ENCODE measurements at regions not wholly inside any gene's neighbourhood (a gene's known extent, or its start where the extent isn't known, plus 50 kb on each side); places are given as distances from the start of the nearest gene placed in this dataset.
A peak's percentile ranks its signal among the peaks of the same experiment; 100 is the strongest.

GRCh38 chr13:112202266-112202665, 135.3 kb downstream of the SOX1 start:
- no peak overlapping the region for H2BK5ac ChIP-seq (ENCODE audit: low read depth, low read length)
- H3K14ac ChIP-seq (ENCODE audit: insufficient read length), result no peak overlapping the region
- no peak overlapping the region for H2BK120ac ChIP-seq (replicated peaks; ENCODE audit: low read depth, low read length)
- no peak for FAIRE-seq
- no peaks in the 10 kb centered on the region for H3K79me1 ChIP-seq (ENCODE audit: low read depth, low read length)
- no peak overlapping the region for H3K4me3 ChIP-seq (ENCODE audit: extremely low read depth in 1 of 4, insufficient read depth in 2 of 4, low read depth in 3 of 4, low read length in 4 of 4)
- H3K23ac ChIP-seq (ENCODE audit: insufficient read length), result no peak overlapping the region
- no peak for DNase-seq (ENCODE audit: low read depth in 1 of 2, low spot score in 2 of 2)
- no peak overlapping the region for H3K4ac ChIP-seq (replicated peaks; ENCODE audit: insufficient read length, low read depth, low read length)
- peak overlapping the region; percentile 29; the same call in 1 of the 2 replicates for H4K8ac ChIP-seq (ENCODE audit: extremely low read depth, insufficient read depth, low read length)
- 0 out of 2 replicates have a peak overlapping the region, but pooled peaks have one; percentile 50 for H2BK12ac ChIP-seq (ENCODE audit: low read depth, low read length)
- H2AK5ac ChIP-seq (ENCODE audit: low read depth, low read length), result 0 out of 2 replicates have a peak overlapping the region, but pooled peaks have one; percentile 32
- WGBS, 2 experiments (ENCODE audit: extremely low coverage in 1 of 2, insufficient coverage in 1 of 2, insufficient read length in 1 of 2, insufficient replicate concordance in 2 of 2, low coverage in 1 of 2, low lambda C conversion rate in 2 of 2, missing lambda C conversion rate in 1 of 2), result 94% methylated on average over 19 of the region's 19 CpGs; no CpG with 5 or more reads in 1 of the 2 experiments
- H3K9ac ChIP-seq (replicated peaks in 1 of 4; ENCODE audit: extremely low read depth in 1 of 4, low read depth in 3 of 4, low read length in 3 of 4), result no peak overlapping the region
- H3K4me1 ChIP-seq (replicated peaks in 1 of 4; ENCODE audit: control insufficient read depth in 3 of 4, insufficient read depth in 4 of 4, low read length in 3 of 4), result peaks cover 2 to 16% (median 9%) of the 10 kb centered on the region in 4 experiments
- H3K9me3 ChIP-seq (ENCODE audit: insufficient read depth in 2 of 2, low read depth in 1 of 2, low read length in 1 of 2), result no peaks in the 10 kb centered on the region
- no peak overlapping the region for H3K4me2 ChIP-seq (ENCODE audit: insufficient read depth in 1 of 2, low read depth in 2 of 2, low read length in 2 of 2)
- no peak overlapping the region for H3K56ac ChIP-seq (replicated peaks; ENCODE audit: insufficient read length, low read depth, low read length)
- H2BK15ac ChIP-seq (ENCODE audit: low read length), result no peak overlapping the region
- no peaks in the 10 kb centered on the region for H3K36me3 ChIP-seq (ENCODE audit: control insufficient read depth in 2 of 4, insufficient read depth in 4 of 4, low read length in 3 of 4)
- H4K91ac ChIP-seq (replicated peaks; ENCODE audit: insufficient read length, low read length), result no peak overlapping the region
- H3K27ac ChIP-seq (ENCODE audit: low read depth, low read length), result no peak overlapping the region
- CTCF ChIA-PET (ENCODE audit: partially characterized antibody), result interaction anchor here (1.0 to 2.0 kb wide), 3 partner anchors 10 to 241 kb away, joined by 3 to 6 read pairs (median 4); no protein-coding TSS in a partner anchor
- no peak overlapping the region for H3K18ac ChIP-seq (ENCODE audit: extremely low read depth, low read length)
- no peak overlapping the region for H2AFZ ChIP-seq (ENCODE audit: low read length)
- H2BK20ac ChIP-seq (ENCODE audit: low read length), result no peak overlapping the region
- H4K5ac ChIP-seq (ENCODE audit: insufficient read length, low read depth, low read length), result no peak overlapping the region
- TF ChIP-seq JUN (IDR thresholded peaks at IDR 0.05; ENCODE audit: low read depth, low read length), result no peak
- no peak for TF ChIP-seq CHD1 (IDR thresholded peaks at IDR 0.05; ENCODE audit: low read depth, low read length)
- peaks cover 0 to 3% of the 10 kb centered on the region in 2 experiments for H4K20me1 ChIP-seq (replicated peaks in 1 of 2; ENCODE audit: control insufficient read depth in 1 of 2, insufficient read depth in 2 of 2, low read length in 2 of 2)
- POLR2A ChIA-PET (ENCODE audit: partially characterized antibody), result no interaction called here
- no peaks in the 10 kb centered on the region for H3K79me2 ChIP-seq (ENCODE audit: control insufficient read depth in 1 of 2, insufficient read depth in 2 of 2, low read length in 2 of 2)
- H3K27me3 ChIP-seq (replicated peaks in 1 of 4; ENCODE audit: control insufficient read depth in 3 of 4, extremely low read depth in 1 of 4, insufficient read depth in 3 of 4, low read length in 3 of 4), result peaks cover 0 to 38% (median 25%) of the 10 kb centered on the region in 4 experiments; a peak in 6 of 7 replicates
- peaks cover 2% of the 10 kb centered on the region; the same call in 1 of the 2 replicates for H3K23me2 ChIP-seq (ENCODE audit: low read depth, low read length)
